GM23338 (cell line): ENCODE measurements at regions not wholly inside any gene's neighbourhood (a gene's known extent, or its start where the extent isn't known, plus 50 kb on each side); places are given as distances from the start of the nearest gene placed in this dataset.

Source experiments
- ATAC-seq: fragments of 200-7000 bp; cut with Tn5 transposase; 3 replicates; pipeline ENCODE4 v1.9.1; 2020
- DNase-seq: peaks from one replicate; pipeline ENCODE4 v3.0.0-alpha.2; 2015; ENCODE audit warnings: low spot score
- H2AFZ ChIP-seq: fragments of 200-600 bp; sonication (generic); 2 replicates; pipeline ENCODE4 v1.8.0; 2016; ENCODE audit warnings: antibody characterized with exemption, mild to moderate bottlenecking, moderate library complexity
- H3F3A ChIP-seq: fragments of 200-600 bp; sonication (generic); replicated peaks from 2 replicates; pipeline ENCODE4 v1.8.0; 2017; ENCODE audit warnings: antibody characterized with exemption, mixed run types, low read depth
- H3K27ac ChIP-seq: fragments of 200-600 bp; sonication (generic); 2 replicates; pipeline ENCODE4 v1.6.1; 2016; ENCODE audit warnings: low read depth
- H3K27me3 ChIP-seq: fragments of 200-600 bp; sonication (generic); 2 replicates; pipeline ENCODE4 v1.8.0; 2016; ENCODE audit warnings: mild to moderate bottlenecking, mixed run types, moderate library complexity; ENCODE audit not compliant: insufficient read depth
- H3K36me3 ChIP-seq: fragments of 200-600 bp; sonication (generic); 2 replicates; pipeline ENCODE4 v1.8.0; 2016; ENCODE audit warnings: mild to moderate bottlenecking; ENCODE audit not compliant: insufficient read depth
- H3K4me1 ChIP-seq: fragments of 200-600 bp; sonication (generic); 2 replicates; pipeline ENCODE4 v1.8.0; 2016; ENCODE audit warnings: mild to moderate bottlenecking, moderate library complexity; ENCODE audit not compliant: insufficient read depth
- H3K4me2 ChIP-seq: fragments of 200-600 bp; sonication (generic); 2 replicates; pipeline ENCODE4 v1.7.1; 2017; ENCODE audit warnings: mixed run types
- H3K4me3 ChIP-seq: fragments of 200-600 bp; sonication (generic); 2 replicates; pipeline ENCODE4 v1.6.1; 2016; ENCODE audit warnings: mixed run types
- H3K79me2 ChIP-seq: fragments of 200-600 bp; sonication (generic); replicated peaks from 2 replicates; pipeline ENCODE4 v1.8.0; 2017; ENCODE audit warnings: mild to moderate bottlenecking; ENCODE audit not compliant: insufficient read depth
- H3K9me2 ChIP-seq: fragments of 200-600 bp; sonication (generic); 2 replicates; pipeline ENCODE4 v1.8.0; 2017; ENCODE audit not compliant: insufficient read depth
- H4K20me1 ChIP-seq: fragments of 200-600 bp; sonication (generic); replicated peaks from 2 replicates; pipeline ENCODE4 v1.8.0; 2017; ENCODE audit warnings: mild to moderate bottlenecking; ENCODE audit not compliant: insufficient read depth
- H3K27ac Mint-ChIP-seq: 2 replicates; pipeline ENCODE4 v1.8.0; 2020; ENCODE audit warnings: inconsistent platforms, mild to moderate bottlenecking, moderate library complexity, mixed read lengths
- H3K27me3 Mint-ChIP-seq: 3 replicates; pipeline ENCODE4 v1.8.0; 2022; ENCODE audit warnings: low read depth, mild to moderate bottlenecking, moderate library complexity, mixed read lengths, inconsistent platforms; ENCODE audit not compliant: insufficient read depth, poor library complexity
- H3K36me3 Mint-ChIP-seq: 3 replicates; pipeline ENCODE4 v1.8.0; 2021; ENCODE audit warnings: low read depth, mild to moderate bottlenecking, inconsistent platforms, moderate library complexity, mixed read lengths
- H3K4me1 Mint-ChIP-seq: 3 replicates; pipeline ENCODE4 v1.8.0; 2020; ENCODE audit warnings: mild to moderate bottlenecking, inconsistent platforms, mixed read lengths
- H3K4me3 Mint-ChIP-seq: 3 replicates; pipeline ENCODE4 v1.8.0; 2021; ENCODE audit warnings: moderate library complexity, mild to moderate bottlenecking, inconsistent platforms, mixed read lengths
- H3K9me3 Mint-ChIP-seq: 3 replicates; pipeline ENCODE4 v1.8.0; 2020; ENCODE audit warnings: moderate library complexity, mild to moderate bottlenecking, inconsistent platforms, mixed read lengths
- CTCF ChIP-seq, 2 experiments: fragments of 200-600 bp in 1 of 2; sonication (generic) in 1 of 2; conservative IDR thresholded peaks; 2 replicates each; pipeline versions ENCODE4 v1.5.1 to v1.6.1; 2016 to 2017; ENCODE audit warnings: antibody characterized with exemption in 2 of 2, low read depth in 2 of 2, mild to moderate bottlenecking in 2 of 2, moderate library complexity in 1 of 2
- EZH2 ChIP-seq: fragments of 200-600 bp; sonication (generic); IDR thresholded peaks from one replicate; pipeline ENCODE4 v1.8.0; 2017; ENCODE audit warnings: antibody characterized with exemption, mild to moderate bottlenecking, low read depth; ENCODE audit not compliant: unreplicated experiment
- ZNF114 ChIP-seq: fragments of 250-450 bp; sonication (Bioruptor Pico); IDR thresholded peaks from 2 replicates; pipeline ENCODE4 v1.5.0; 2020; ENCODE audit warnings: mild to moderate bottlenecking, moderate library complexity
- ZNF462 ChIP-seq: fragments of 250-450 bp; sonication (Bioruptor Pico); IDR thresholded peaks from 2 replicates; pipeline ENCODE4 v1.5.0; 2020; ENCODE audit warnings: mild to moderate bottlenecking, moderate library complexity

GRCh38 chr4:147219145-147219544, 261.8 kb upstream of the EDNRA start (continued):
- TF ChIP-seq CTCF (conservative IDR thresholded peaks at IDR 0.05; ENCODE audit: low read depth in 2 of 2) (no peak), ZNF462 (CRISPR knock-in tag) (no peak), ZNF114 (CRISPR knock-in tag) (no peak)

GRCh38 chr4:147220833-147221232, 260.1 kb upstream of the EDNRA start:
- Histone ChIP-seq H3K4me2 (no peak overlapping the region), H3K4me1 (no peaks in the 10 kb centered on the region), H2AFZ (no peak overlapping the region), H3K9me2 (no peaks in the 10 kb centered on the region), H3K36me3 (no peaks in the 10 kb centered on the region), H3F3A (no peaks in the 10 kb centered on the region), H4K20me1 (no peaks in the 10 kb centered on the region), H3K4me3 (no peak overlapping the region), H3K27me3 (no peaks in the 10 kb centered on the region), H3K79me2 (no peaks in the 10 kb centered on the region), H3K27ac (no peak overlapping the region)
- no peak for TF ChIP-seq ZNF462 (CRISPR knock-in tag)
- no peak for TF ChIP-seq EZH2
- H3K4me1 Mint-ChIP-seq = no peaks in the 10 kb centered on the region
- no peaks in the 10 kb centered on the region for H3K36me3 Mint-ChIP-seq
- DNase-seq = no peak
- no peak overlapping the region for H3K4me3 Mint-ChIP-seq
- no peaks in the 10 kb centered on the region; the same call in 2 of the 3 replicates for H3K9me3 Mint-ChIP-seq
- ATAC-seq = no peak
- H3K27ac Mint-ChIP-seq = no peak overlapping the region
- no peaks in the 10 kb centered on the region for H3K27me3 Mint-ChIP-seq
